HCT116 (cell line): ENCODE measurements at regions not wholly inside any gene's neighbourhood (a gene's known extent, or its start where the extent isn't known, plus 50 kb on each side); places are given as distances from the start of the nearest gene placed in this dataset.

ENCODE experiments used
- ATAC-seq: fragments of 200-7000 bp; cut with Tn5 transposase; 2 replicates; pipeline ENCODE4 v1.9.1; 2020; ENCODE audit warnings: mild to moderate bottlenecking, moderate library complexity
- BruUV-seq: library from RNA; stranded (reverse); fragments of 400-500 nt; replicated peaks from 2 replicates; lab custom pipeline; 2021; lab: Mats Ljungman, UMichigan
- CTCF ChIA-PET: fragments of 300-600 bp; sonication (Branson Sonifier 250); formaldehyde crosslinking; loops from one replicate; lab custom pipeline; 2021; ENCODE audit warnings: antibody characterized with exemption; lab: Charles Lee
- POLR2A ChIA-PET: fragments of 300-600, 350-600 bp; sonication (Branson Sonifier 250); formaldehyde crosslinking; loops from one replicate; lab custom pipeline; 2021; ENCODE audit warnings: antibody characterized with exemption; lab: Charles Lee
- RAD21 ChIA-PET, 2 experiments: fragments of 300-600 bp; sonication (Branson Sonifier 250); formaldehyde crosslinking; loops; one replicate each; lab custom pipeline; 2023; ENCODE audit warnings: low total read pairs in 2 of 2; ENCODE audit not compliant: uncharacterized antibody in 2 of 2, unreplicated experiment in 2 of 2, low non-redundant PET in 1 of 2; lab: Charles Lee
- DNase-seq: peaks from one replicate; pipeline ENCODE4 v3.0.0-alpha.2; 2010; ENCODE audit warnings: low read depth, low spot score
- H2AFZ ChIP-seq: fragments of 200-600 bp; shearing (Covaris generic), sonication (generic); 2 replicates; pipeline ENCODE4 v1.6.1; 2017; ENCODE audit warnings: low read depth, mixed run types, mixed read lengths, antibody characterized with exemption, low read length; ENCODE audit not compliant: poor library complexity, severe bottlenecking
- H3K27ac ChIP-seq: 2 replicates; pipeline ENCODE4 v1.5.1; 2012; ENCODE audit warnings: low read depth, low read length
- H3K27me3 ChIP-seq: fragments of 200-600 bp; sonication (generic); 2 replicates; pipeline ENCODE4 v1.6.1; 2016; ENCODE audit warnings: mixed run types, low read length, mixed read lengths; ENCODE audit not compliant: insufficient read depth
- H3K36me3 ChIP-seq, 2 experiments: fragments of 200-500 bp in 1 of 2; fragments of 200-600 bp in 1 of 2; sonication (Bioruptor generic) in 1 of 2; sonication (generic) in 1 of 2; 2 replicates each; pipeline versions ENCODE4 v1.5.1 to v1.6.1; 2014 to 2016; ENCODE audit warnings: low read length in 2 of 2, inconsistent platforms in 1 of 2, mixed read lengths in 1 of 2, mixed run types in 1 of 2; ENCODE audit not compliant: insufficient read depth in 2 of 2, control insufficient read depth in 1 of 2
- H3K4me1 ChIP-seq, 2 experiments: fragments of 200-600 bp in 1 of 2; sonication (generic) in 1 of 2; 2 replicates each; pipeline versions ENCODE4 v1.5.1 to v1.6.1; 2012 to 2017; ENCODE audit warnings: low read length in 2 of 2, inconsistent platforms in 1 of 2, mild to moderate bottlenecking in 1 of 2, mixed read lengths in 1 of 2, mixed run types in 1 of 2, moderate library complexity in 1 of 2; ENCODE audit not compliant: insufficient read depth in 2 of 2, control insufficient read depth in 1 of 2
- H3K4me2 ChIP-seq: fragments of 200-600 bp; sonication (generic); 2 replicates; pipeline ENCODE4 v1.6.1; 2017; ENCODE audit warnings: mixed run types, low read length, mixed read lengths
- H3K4me3 ChIP-seq, 2 experiments: fragments of 200-600 bp in 1 of 2; sonication (generic) in 1 of 2; replicated peaks in 1 of 2; 2 replicates each; pipeline ENCODE4 v1.5.1; 2011 to 2016; ENCODE audit warnings: low read length in 2 of 2, control low read depth in 1 of 2, low read depth in 1 of 2, mild to moderate bottlenecking in 1 of 2, mixed read lengths in 1 of 2, mixed run types in 1 of 2
- H3K79me2 ChIP-seq: fragments of 200-600 bp; sonication (generic); 2 replicates; pipeline ENCODE4 v1.6.1; 2017; ENCODE audit warnings: mild to moderate bottlenecking, mixed run types, low read length, moderate library complexity, mixed read lengths; ENCODE audit not compliant: insufficient read depth
- H3K9ac ChIP-seq: fragments of 200-600 bp; sonication (generic); 2 replicates; pipeline ENCODE4 v1.6.1; 2016; ENCODE audit warnings: low read length, mixed read lengths
- H3K9me2 ChIP-seq: fragments of 200-600 bp; sonication (generic), shearing (Covaris generic); 2 replicates; pipeline ENCODE4 v1.6.1; 2017; ENCODE audit warnings: mixed run types, mild to moderate bottlenecking, moderate library complexity; ENCODE audit not compliant: insufficient read depth
- H3K9me3 ChIP-seq, 2 experiments: fragments of 200-500 bp in 1 of 2; fragments of 200-600 bp in 1 of 2; sonication (Bioruptor generic) in 1 of 2; sonication (generic) in 1 of 2; 2 replicates each; pipeline ENCODE4 v1.6.1; 2014 to 2017; ENCODE audit warnings: low read length in 2 of 2, mixed read lengths in 2 of 2, inconsistent platforms in 1 of 2, low read depth in 1 of 2, mild to moderate bottlenecking in 1 of 2, mixed run types in 1 of 2, moderate library complexity in 1 of 2; ENCODE audit not compliant: control insufficient read depth in 1 of 2, insufficient read depth in 1 of 2
- H4K20me1 ChIP-seq: fragments of 200-600 bp; sonication (generic), shearing (Covaris generic); 2 replicates; pipeline ENCODE4 v1.6.1; 2017; ENCODE audit warnings: mixed run types, mild to moderate bottlenecking, moderate library complexity; ENCODE audit not compliant: insufficient read depth
- CBX3 ChIP-seq: IDR thresholded peaks from 2 replicates; pipeline ENCODE4 v1.6.1; 2012; ENCODE audit warnings: low read depth
- CEBPB ChIP-seq: IDR thresholded peaks from 2 replicates; pipeline ENCODE4 v1.6.1; 2012; ENCODE audit warnings: low read depth
- ELF1 ChIP-seq: IDR thresholded peaks from 2 replicates; pipeline ENCODE4 v1.6.1; 2012; ENCODE audit warnings: low read depth, borderline replicate concordance
- EZH2phosphoT487 ChIP-seq: fragments of 200-600 bp; IDR thresholded peaks from 2 replicates; pipeline ENCODE4 v1.6.1; 2018; ENCODE audit warnings: antibody characterized with exemption, borderline replicate concordance
- FOSL1 ChIP-seq: IDR thresholded peaks from 2 replicates; pipeline ENCODE4 v1.6.1; 2012; ENCODE audit warnings: low read depth
- JUND ChIP-seq: IDR thresholded peaks from 2 replicates; pipeline ENCODE4 v1.6.1; 2012
- POLR2A ChIP-seq: IDR thresholded peaks from 2 replicates; pipeline ENCODE4 v1.7.0; 2011; ENCODE audit warnings: borderline replicate concordance; ENCODE audit not compliant: insufficient read depth, insufficient read length; ENCODE audit errors: extremely low read depth
- POLR2AphosphoS5 ChIP-seq: IDR thresholded peaks from 2 replicates; pipeline ENCODE4 v1.6.1; 2011; ENCODE audit warnings: mild to moderate bottlenecking, low read depth, low read length, moderate library complexity
- RAD21 ChIP-seq: IDR thresholded peaks from 2 replicates; pipeline ENCODE4 v1.6.1; 2012; ENCODE audit warnings: low read depth, mild to moderate bottlenecking
- SIN3A ChIP-seq: IDR thresholded peaks from 2 replicates; pipeline ENCODE4 v1.6.1; 2012; ENCODE audit warnings: low read depth
- SP1 ChIP-seq: IDR thresholded peaks from 2 replicates; pipeline ENCODE4 v1.6.1; 2012; ENCODE audit warnings: low read depth
- SRF ChIP-seq: IDR thresholded peaks from 2 replicates; pipeline ENCODE4 v1.6.1; 2012; ENCODE audit warnings: low read depth
- TCF7L2 ChIP-seq: IDR thresholded peaks from 2 replicates; pipeline ENCODE4 v1.7.0; 2011; ENCODE audit warnings: borderline replicate concordance, inconsistent platforms; ENCODE audit not compliant: insufficient read depth, insufficient read length; ENCODE audit errors: extremely low read depth
- YY1 ChIP-seq: IDR thresholded peaks from 2 replicates; pipeline ENCODE4 v1.6.1; 2011; ENCODE audit warnings: low read length, low read depth, moderate library complexity, mild to moderate bottlenecking; ENCODE audit not compliant: insufficient replicate concordance; ENCODE audit errors: extremely low read depth
- ZFX ChIP-seq: fragments of 450-650 bp; IDR thresholded peaks from 2 replicates; pipeline ENCODE4 v1.6.1; 2017
- ZNF274 ChIP-seq: fragments of 200-500 bp; sonication (Bioruptor generic); IDR thresholded peaks from 2 replicates; pipeline ENCODE4 v1.6.1; 2014; ENCODE audit warnings: mild to moderate bottlenecking, low read depth, low read length, inconsistent platforms
- intact Hi-C: fragments of 100-400 bp; cut with micrococcal nuclease; formaldehyde crosslinking; loops from 2 replicates; pipeline ENCODE4 v1.10.0; 2022
- TF ChIP-seq, protein P1 (sequence below): IDR thresholded peaks from 2 replicates; pipeline ENCODE4 v1.6.1; 2012; ENCODE audit warnings: low read depth
- TF ChIP-seq, protein P2 (sequence below), 3 experiments: fragments of 200-600 bp in 1 of 3; sonication (generic) in 1 of 3; IDR thresholded peaks in 2 of 3; conservative IDR thresholded peaks in 1 of 3; 2 replicates each; pipeline ENCODE4 v1.5.1; 2012 to 2017; ENCODE audit warnings: low read depth in 2 of 3, low read length in 2 of 3, antibody characterized with exemption in 1 of 3, borderline replicate concordance in 1 of 3, control low read depth in 1 of 3, mild to moderate bottlenecking in 1 of 3, mixed read lengths in 1 of 3, mixed run types in 1 of 3, moderate library complexity in 1 of 3; ENCODE audit not compliant: insufficient read depth in 1 of 3
- TF ChIP-seq, protein P3 (sequence below): IDR thresholded peaks from 2 replicates; pipeline ENCODE4 v1.6.1; 2012
- TF ChIP-seq, protein P4 (sequence below): IDR thresholded peaks from 2 replicates; pipeline ENCODE4 v1.6.1; 2012

DNA sequence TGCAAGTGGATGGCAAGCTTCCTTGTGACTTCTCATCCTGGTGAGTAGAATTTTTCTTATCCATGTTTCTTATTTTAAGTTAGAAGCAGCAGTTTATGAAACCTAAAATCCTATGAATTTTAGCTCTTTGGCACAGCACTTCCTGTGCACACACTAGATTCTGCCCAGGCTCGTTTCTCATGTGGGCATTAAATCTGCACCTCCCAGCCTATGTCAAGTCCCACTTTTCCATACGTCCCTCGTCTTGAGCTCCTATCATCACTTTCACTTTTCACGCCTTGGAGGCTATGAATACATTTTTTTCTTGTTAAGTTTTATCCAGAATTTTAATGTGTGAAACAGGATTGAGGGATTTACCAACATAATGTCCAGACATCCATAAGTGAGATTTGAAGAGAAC, 142.1 kb downstream of the MRPS6 start:
- ATAC-seq (no peak), DNase-seq (no peak)
- Histone ChIP-seq H2AFZ (no peak overlapping the region), H3K4me3 (no peak overlapping the region), H3K36me3 (no peaks in the 10 kb centered on the region), H3K9me3 (no peaks in the 10 kb centered on the region), H3K9me2 (no peaks in the 10 kb centered on the region), H3K27me3 (no peaks in the 10 kb centered on the region), H3K79me2 (no peaks in the 10 kb centered on the region), H4K20me1 (no peaks in the 10 kb centered on the region), H3K9ac (no peak overlapping the region), H3K4me1 (no peaks in the 10 kb centered on the region), H3K27ac (no peak overlapping the region), H3K4me2 (no peak overlapping the region)
- TF ChIP-seq JUND = no peak
- TF ChIP-seq, protein P1, sequence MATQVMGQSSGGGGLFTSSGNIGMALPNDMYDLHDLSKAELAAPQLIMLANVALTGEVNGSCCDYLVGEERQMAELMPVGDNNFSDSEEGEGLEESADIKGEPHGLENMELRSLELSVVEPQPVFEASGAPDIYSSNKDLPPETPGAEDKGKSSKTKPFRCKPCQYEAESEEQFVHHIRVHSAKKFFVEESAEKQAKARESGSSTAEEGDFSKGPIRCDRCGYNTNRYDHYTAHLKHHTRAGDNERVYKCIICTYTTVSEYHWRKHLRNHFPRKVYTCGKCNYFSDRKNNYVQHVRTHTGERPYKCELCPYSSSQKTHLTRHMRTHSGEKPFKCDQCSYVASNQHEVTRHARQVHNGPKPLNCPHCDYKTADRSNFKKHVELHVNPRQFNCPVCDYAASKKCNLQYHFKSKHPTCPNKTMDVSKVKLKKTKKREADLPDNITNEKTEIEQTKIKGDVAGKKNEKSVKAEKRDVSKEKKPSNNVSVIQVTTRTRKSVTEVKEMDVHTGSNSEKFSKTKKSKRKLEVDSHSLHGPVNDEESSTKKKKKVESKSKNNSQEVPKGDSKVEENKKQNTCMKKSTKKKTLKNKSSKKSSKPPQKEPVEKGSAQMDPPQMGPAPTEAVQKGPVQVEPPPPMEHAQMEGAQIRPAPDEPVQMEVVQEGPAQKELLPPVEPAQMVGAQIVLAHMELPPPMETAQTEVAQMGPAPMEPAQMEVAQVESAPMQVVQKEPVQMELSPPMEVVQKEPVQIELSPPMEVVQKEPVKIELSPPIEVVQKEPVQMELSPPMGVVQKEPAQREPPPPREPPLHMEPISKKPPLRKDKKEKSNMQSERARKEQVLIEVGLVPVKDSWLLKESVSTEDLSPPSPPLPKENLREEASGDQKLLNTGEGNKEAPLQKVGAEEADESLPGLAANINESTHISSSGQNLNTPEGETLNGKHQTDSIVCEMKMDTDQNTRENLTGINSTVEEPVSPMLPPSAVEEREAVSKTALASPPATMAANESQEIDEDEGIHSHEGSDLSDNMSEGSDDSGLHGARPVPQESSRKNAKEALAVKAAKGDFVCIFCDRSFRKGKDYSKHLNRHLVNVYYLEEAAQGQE = no peak
- TF ChIP-seq POLR2AphosphoS5 = no peak
- TF ChIP-seq, protein P2, sequence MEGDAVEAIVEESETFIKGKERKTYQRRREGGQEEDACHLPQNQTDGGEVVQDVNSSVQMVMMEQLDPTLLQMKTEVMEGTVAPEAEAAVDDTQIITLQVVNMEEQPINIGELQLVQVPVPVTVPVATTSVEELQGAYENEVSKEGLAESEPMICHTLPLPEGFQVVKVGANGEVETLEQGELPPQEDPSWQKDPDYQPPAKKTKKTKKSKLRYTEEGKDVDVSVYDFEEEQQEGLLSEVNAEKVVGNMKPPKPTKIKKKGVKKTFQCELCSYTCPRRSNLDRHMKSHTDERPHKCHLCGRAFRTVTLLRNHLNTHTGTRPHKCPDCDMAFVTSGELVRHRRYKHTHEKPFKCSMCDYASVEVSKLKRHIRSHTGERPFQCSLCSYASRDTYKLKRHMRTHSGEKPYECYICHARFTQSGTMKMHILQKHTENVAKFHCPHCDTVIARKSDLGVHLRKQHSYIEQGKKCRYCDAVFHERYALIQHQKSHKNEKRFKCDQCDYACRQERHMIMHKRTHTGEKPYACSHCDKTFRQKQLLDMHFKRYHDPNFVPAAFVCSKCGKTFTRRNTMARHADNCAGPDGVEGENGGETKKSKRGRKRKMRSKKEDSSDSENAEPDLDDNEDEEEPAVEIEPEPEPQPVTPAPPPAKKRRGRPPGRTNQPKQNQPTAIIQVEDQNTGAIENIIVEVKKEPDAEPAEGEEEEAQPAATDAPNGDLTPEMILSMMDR (IDR thresholded peaks at IDR 0.05 in 2 of 3, conservative IDR thresholded peaks at IDR 0.05 in 1 of 3; ENCODE audit: borderline replicate concordance in 1 of 3, insufficient read depth in 1 of 3, low read depth in 2 of 3, low read length in 2 of 3) = no peak
- TF ChIP-seq, protein P3, sequence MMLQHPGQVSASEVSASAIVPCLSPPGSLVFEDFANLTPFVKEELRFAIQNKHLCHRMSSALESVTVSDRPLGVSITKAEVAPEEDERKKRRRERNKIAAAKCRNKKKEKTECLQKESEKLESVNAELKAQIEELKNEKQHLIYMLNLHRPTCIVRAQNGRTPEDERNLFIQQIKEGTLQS = no peak
- no peak for TF ChIP-seq YY1
- TF ChIP-seq ELF1 = no peak
- no peak for TF ChIP-seq SIN3A
- no peak for TF ChIP-seq POLR2A
- no peak for TF ChIP-seq RAD21
- TF ChIP-seq EZH2phosphoT487 = no peak
- no peak for TF ChIP-seq FOSL1
- no peak for TF ChIP-seq TCF7L2
- TF ChIP-seq SP1 = no peak
- TF ChIP-seq ZFX = no peak
- no peak for TF ChIP-seq ZNF274
- TF ChIP-seq CEBPB = no peak
- no peak for TF ChIP-seq CBX3
- TF ChIP-seq, protein P4, sequence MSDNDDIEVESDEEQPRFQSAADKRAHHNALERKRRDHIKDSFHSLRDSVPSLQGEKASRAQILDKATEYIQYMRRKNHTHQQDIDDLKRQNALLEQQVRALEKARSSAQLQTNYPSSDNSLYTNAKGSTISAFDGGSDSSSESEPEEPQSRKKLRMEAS = no peak
- TF ChIP-seq SRF = no peak
- ChIA-PET CTCF (no interaction called here), POLR2A (no interaction called here), RAD21 (no interaction called here)
- intact Hi-C loops = no loop called here
- no TSS peak for BruUV-seq
